BJ (cell line): ENCODE measurements at regions not wholly inside any gene's neighbourhood (a gene's known extent, or its start where the extent isn't known, plus 50 kb on each side); places are given as distances from the start of the nearest gene placed in this dataset.

Experiments
- CTCF ChIA-PET: fragments of 350-600 bp; formaldehyde crosslinking; extraction: SDS; loops from one replicate; lab custom pipeline; 2021; ENCODE audit warnings: antibody characterized with exemption, inconsistent platforms; lab: Yijun Ruan, JAX
- POLR2A ChIA-PET: fragments of 300-600 bp; sonication (Branson Sonifier 250); formaldehyde crosslinking; extraction: SDS; loops from one replicate; lab custom pipeline; 2021; ENCODE audit warnings: antibody characterized with exemption; lab: Charles Lee
- DNase-seq: peaks from one replicate; pipeline ENCODE4 v3.0.0-alpha.2; 2011; ENCODE audit warnings: low read depth
- H3K27me3 ChIP-seq: 2 replicates; pipeline ENCODE4 v1.6.0; 2011; ENCODE audit warnings: low read length; ENCODE audit not compliant: control insufficient read depth, insufficient read depth
- H3K36me3 ChIP-seq: 2 replicates; pipeline ENCODE4 v1.5.1; 2011; ENCODE audit warnings: low read length; ENCODE audit not compliant: control insufficient read depth, insufficient read depth
- H3K4me3 ChIP-seq: 2 replicates; pipeline ENCODE4 v1.5.1; 2011; ENCODE audit warnings: low read depth, mild to moderate bottlenecking, control low read depth, low read length
- TF ChIP-seq, protein P1 (sequence below): IDR thresholded peaks from 2 replicates; pipeline ENCODE4 v1.5.1; 2011; ENCODE audit warnings: low read depth, mild to moderate bottlenecking, control low read depth, inconsistent platforms, low read length, moderate library complexity; ENCODE audit not compliant: insufficient read depth

DNA sequence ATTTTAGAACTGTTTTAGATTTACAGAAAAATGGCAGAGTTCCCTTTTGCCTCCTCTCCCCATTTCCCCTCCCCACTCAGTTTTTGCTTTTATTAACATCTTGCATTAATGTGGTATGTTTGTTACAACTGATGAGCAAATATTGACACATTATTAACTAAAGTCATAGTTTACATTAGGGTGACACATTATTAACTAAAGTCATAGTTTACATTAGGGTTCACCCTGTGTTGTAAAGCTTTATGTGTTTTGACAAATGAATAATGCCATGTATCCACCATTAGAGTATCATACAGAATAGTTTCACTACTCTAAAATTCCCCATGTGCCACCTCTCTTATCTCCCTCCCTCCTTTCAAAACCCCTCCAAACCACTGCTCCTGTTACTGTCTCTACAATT, 262.5 kb downstream of the NPR3 start:
- H3K36me3 ChIP-seq = no peaks in the 10 kb centered on the region
- TF ChIP-seq, protein P1, sequence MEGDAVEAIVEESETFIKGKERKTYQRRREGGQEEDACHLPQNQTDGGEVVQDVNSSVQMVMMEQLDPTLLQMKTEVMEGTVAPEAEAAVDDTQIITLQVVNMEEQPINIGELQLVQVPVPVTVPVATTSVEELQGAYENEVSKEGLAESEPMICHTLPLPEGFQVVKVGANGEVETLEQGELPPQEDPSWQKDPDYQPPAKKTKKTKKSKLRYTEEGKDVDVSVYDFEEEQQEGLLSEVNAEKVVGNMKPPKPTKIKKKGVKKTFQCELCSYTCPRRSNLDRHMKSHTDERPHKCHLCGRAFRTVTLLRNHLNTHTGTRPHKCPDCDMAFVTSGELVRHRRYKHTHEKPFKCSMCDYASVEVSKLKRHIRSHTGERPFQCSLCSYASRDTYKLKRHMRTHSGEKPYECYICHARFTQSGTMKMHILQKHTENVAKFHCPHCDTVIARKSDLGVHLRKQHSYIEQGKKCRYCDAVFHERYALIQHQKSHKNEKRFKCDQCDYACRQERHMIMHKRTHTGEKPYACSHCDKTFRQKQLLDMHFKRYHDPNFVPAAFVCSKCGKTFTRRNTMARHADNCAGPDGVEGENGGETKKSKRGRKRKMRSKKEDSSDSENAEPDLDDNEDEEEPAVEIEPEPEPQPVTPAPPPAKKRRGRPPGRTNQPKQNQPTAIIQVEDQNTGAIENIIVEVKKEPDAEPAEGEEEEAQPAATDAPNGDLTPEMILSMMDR = no peak
- no peaks in the 10 kb centered on the region for H3K27me3 ChIP-seq
- no peak overlapping the region for H3K4me3 ChIP-seq
- POLR2A ChIA-PET = no interaction called here
- DNase-seq = no peak
- CTCF ChIA-PET = no interaction called here

DNA sequence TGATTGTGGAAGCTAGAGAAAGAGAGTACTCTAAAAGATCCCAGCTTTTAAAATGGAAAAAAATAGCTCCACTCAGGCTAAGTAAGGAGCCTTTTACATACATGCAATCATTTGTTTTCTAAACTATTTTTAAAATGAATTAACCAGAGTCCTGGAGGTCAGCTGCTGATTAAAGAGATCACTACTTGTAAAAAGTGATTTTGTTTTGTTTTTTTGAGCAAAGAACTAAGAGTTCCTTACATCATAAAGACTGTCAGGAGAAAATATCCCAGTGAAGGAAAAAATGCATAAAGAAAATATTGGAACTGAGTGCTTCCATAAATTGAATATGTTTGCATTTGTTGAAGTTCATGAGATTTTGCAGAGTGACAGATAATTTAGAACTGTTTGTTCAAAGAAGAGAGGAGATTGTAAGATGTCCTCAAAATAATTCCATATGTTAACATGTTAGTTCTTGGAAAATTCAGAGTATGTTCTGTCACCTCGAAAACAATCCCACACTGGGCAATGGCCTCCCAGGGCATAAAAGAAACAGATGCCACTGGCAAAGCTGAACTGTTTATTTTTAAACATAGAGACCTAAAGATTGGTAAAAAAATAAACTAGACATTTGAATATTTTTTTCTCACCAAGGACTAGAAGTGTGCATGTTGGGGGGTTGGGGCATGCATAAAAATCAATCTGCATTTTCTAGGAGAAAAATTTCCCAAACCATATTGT, 264.7 kb downstream of the NPR3 start:
- CTCF ChIA-PET = interaction anchor here (0.7 kb wide), 1 partner anchor 13 kb away, joined by 3 read pairs; no protein-coding TSS in a partner anchor
- H3K36me3 ChIP-seq = no peaks in the 10 kb centered on the region
- POLR2A ChIA-PET = no interaction called here
- DNase-seq = no peak
- TF ChIP-seq, protein P1 = no peak
- no peak overlapping the region for H3K4me3 ChIP-seq
- no peaks in the 10 kb centered on the region for H3K27me3 ChIP-seq

DNA sequence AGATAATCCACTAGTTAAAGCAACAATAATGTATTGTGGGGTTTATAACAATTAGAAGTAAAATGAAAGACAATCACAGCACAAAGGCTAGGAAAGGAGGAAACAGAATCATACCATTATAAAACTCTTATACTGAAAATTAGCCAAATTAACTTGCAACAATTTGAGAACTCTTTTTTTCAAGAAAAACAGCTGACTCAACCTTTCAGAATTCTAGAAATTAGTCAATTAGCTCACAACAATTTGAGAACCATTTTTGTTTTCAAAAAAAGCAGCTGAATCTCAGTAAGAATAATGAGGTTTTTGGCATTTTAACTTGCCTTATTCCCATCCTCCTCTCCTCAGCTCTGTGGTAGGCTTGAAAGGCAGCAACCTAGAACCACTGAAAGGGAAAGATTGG, 269.9 kb downstream of the NPR3 start:
- no peak for DNase-seq
- POLR2A ChIA-PET = no interaction called here
- Histone ChIP-seq H3K4me3 (no peak overlapping the region), H3K36me3 (no peaks in the 10 kb centered on the region), H3K27me3 (no peaks in the 10 kb centered on the region)
- TF ChIP-seq, protein P1 = no peak
- CTCF ChIA-PET = interaction anchor here (1.1 kb wide), 1 partner anchor 14 kb away, joined by 6 read pairs; no protein-coding TSS in a partner anchor

DNA sequence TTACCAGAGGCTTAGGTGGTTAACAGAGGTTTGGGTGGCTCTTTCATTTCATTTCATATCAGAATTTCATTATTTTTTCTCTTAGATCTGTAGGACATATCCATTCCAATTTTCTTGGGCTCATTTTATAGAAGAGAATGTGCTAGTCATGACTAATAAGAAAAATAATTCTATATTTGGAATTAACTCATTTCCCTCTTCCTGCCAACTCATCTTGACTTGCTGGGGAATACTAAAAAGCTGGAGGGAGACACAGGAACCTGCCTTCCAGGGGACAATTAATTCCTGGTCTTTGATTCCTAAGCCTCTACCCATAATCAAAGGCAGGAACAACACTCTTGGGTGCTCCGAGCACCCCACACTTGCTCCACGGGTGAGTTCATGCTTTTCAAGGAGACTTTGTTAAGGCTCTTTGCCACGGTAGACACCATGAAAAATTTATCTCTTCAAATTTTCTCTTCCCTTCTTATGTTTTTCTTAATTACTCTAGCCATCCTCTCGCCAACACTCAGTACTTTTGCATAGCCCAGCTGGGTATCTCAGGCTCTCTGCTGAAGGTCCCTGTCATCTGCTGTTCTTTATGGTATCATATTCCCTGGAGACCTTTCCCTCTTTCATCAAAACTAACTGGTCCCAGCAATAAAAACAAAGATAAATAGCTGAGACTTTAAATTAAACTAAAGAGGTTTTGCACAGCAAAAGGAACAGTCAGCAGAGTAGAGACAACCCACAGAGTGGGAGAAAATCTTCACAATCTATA, 273.9 kb downstream of the NPR3 start:
- H3K4me3 ChIP-seq = no peak overlapping the region
- TF ChIP-seq, protein P1 = no peak
- no peak for DNase-seq
- CTCF ChIA-PET = no interaction called here
- POLR2A ChIA-PET = no interaction called here
- H3K27me3 ChIP-seq = no peaks in the 10 kb centered on the region
- no peaks in the 10 kb centered on the region for H3K36me3 ChIP-seq

DNA sequence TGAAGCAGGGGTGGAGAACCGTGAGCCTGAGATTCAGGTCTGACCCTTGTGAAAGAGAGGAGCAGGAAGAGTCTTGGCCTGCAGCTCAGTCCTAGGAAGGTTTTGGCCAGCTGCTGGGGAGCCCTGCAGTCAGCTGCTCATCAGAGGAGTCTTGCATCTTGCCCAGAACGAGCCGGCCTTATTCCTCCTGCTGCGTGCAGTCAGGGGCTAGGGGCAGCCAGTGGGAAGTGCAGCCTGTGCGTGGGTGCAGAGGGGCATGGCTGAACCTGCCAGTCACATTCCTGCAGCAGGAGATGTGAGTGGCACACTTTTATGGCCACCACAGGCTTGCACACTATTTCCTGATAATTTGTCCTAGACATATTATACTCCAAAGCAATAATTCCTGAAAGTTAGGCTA, 278.7 kb downstream of the NPR3 start:
- ChIA-PET CTCF (no interaction called here), POLR2A (no interaction called here)
- no peaks in the 10 kb centered on the region for H3K27me3 ChIP-seq
- TF ChIP-seq, protein P1 = no peak
- no peaks in the 10 kb centered on the region for H3K36me3 ChIP-seq
- no peak overlapping the region for H3K4me3 ChIP-seq
- DNase-seq = no peak
